HEK293 (cell line): ENCODE measurements at regions not wholly inside any gene's neighbourhood (a gene's known extent, or its start where the extent isn't known, plus 50 kb on each side); places are given as distances from the start of the nearest gene placed in this dataset.

Experiments used
- CTCF ChIA-PET: fragments of 350-600 bp; formaldehyde crosslinking; extraction: SDS; loops from one replicate; lab custom pipeline; 2021; ENCODE audit warnings: antibody characterized with exemption; lab: Yijun Ruan, JAX
- POLR2A ChIA-PET: fragments of 300-600 bp; formaldehyde crosslinking; extraction: SDS; loops from one replicate; lab custom pipeline; 2020; ENCODE audit warnings: antibody characterized with exemption, inconsistent platforms; lab: Yijun Ruan, JAX
- H3K27ac ChIP-seq: fragments of 200-500 bp; sonication (Bioruptor generic); 2 replicates; pipeline ENCODE4 v1.5.1; 2014; ENCODE audit warnings: low read depth, low read length, control low read depth, inconsistent platforms; ENCODE audit errors: extremely low read depth
- H3K36me3 ChIP-seq, 2 experiments: fragments of 200-500 bp in 1 of 2; sonication (Bioruptor generic) in 1 of 2; 1 replicate in 1 of 2; 2 replicates in 1 of 2; pipeline ENCODE4 v1.5.1; 2014 to 2017; ENCODE audit warnings: inconsistent platforms in 2 of 2, low read length in 2 of 2; ENCODE audit not compliant: control insufficient read depth in 2 of 2, insufficient read depth in 1 of 2
- H3K4me1 ChIP-seq: fragments of 200-500 bp; sonication (Bioruptor generic); 2 replicates; pipeline ENCODE4 v1.5.1; 2014; ENCODE audit warnings: mild to moderate bottlenecking, low read length, inconsistent platforms; ENCODE audit not compliant: control insufficient read depth, insufficient read depth
- H3K4me3 ChIP-seq: 2 replicates; pipeline ENCODE4 v1.5.1; 2011; ENCODE audit warnings: low read depth, mild to moderate bottlenecking, control low read depth, low read length, moderate library complexity
- H3K9me3 ChIP-seq: fragments of 200-500 bp; sonication (Bioruptor generic); 2 replicates; pipeline ENCODE4 v1.5.1; 2014; ENCODE audit warnings: low read depth, low read length, inconsistent platforms; ENCODE audit not compliant: control insufficient read depth, insufficient read depth
- BCL11B ChIP-seq: fragments of 450-650 bp; formaldehyde crosslinking; IDR thresholded peaks from 2 replicates; pipeline ENCODE4 v1.5.1; 2016; ENCODE audit warnings: low read depth, missing biosample characterization, missing genetic modification characterization
- GFI1B ChIP-seq: fragments of 450-650 bp; formaldehyde crosslinking; IDR thresholded peaks from 2 replicates; pipeline ENCODE4 v1.5.1; 2016; ENCODE audit warnings: missing biosample characterization, missing genetic modification characterization
- GLI2 ChIP-seq: fragments of 450-650 bp; formaldehyde crosslinking; IDR thresholded peaks from 2 replicates; pipeline ENCODE4; 2017; ENCODE audit warnings: missing biosample characterization, missing genetic modification characterization, low read depth, borderline replicate concordance
- KLF10 ChIP-seq: fragments of 450-650 bp; IDR thresholded peaks from 2 replicates; pipeline ENCODE4 v1.5.1; 2018; ENCODE audit warnings: missing biosample characterization, mild to moderate bottlenecking, missing genetic modification characterization
- PRDM1 ChIP-seq: fragments of 450-650 bp; formaldehyde crosslinking; IDR thresholded peaks from 2 replicates; pipeline ENCODE4; 2016; ENCODE audit warnings: missing biosample characterization, missing genetic modification characterization
- SP2 ChIP-seq: fragments of 450-650 bp; formaldehyde crosslinking; IDR thresholded peaks from 2 replicates; pipeline ENCODE4 v1.5.1; 2016; ENCODE audit warnings: missing biosample characterization, missing genetic modification characterization
- SP7 ChIP-seq: fragments of 450-650 bp; formaldehyde crosslinking; IDR thresholded peaks from 2 replicates; pipeline ENCODE4 v1.5.1; 2016; ENCODE audit warnings: missing biosample characterization, missing genetic modification characterization
- ZBTB7A ChIP-seq: fragments of 450-650 bp; formaldehyde crosslinking; IDR thresholded peaks from 2 replicates; pipeline ENCODE4 v1.5.1; 2016; ENCODE audit warnings: low read depth, missing biosample characterization, missing genetic modification characterization
- ZFP69B ChIP-seq: fragments of 450-650 bp; formaldehyde crosslinking; IDR thresholded peaks from 2 replicates; pipeline ENCODE4 v1.5.1; 2016; ENCODE audit warnings: missing biosample characterization, missing genetic modification characterization
- ZNF133 ChIP-seq: fragments of 450-650 bp; formaldehyde crosslinking; IDR thresholded peaks from 2 replicates; pipeline ENCODE4 v1.5.1; 2016; ENCODE audit warnings: missing biosample characterization, missing genetic modification characterization
- ZNF140 ChIP-seq: fragments of 450-650 bp; formaldehyde crosslinking; IDR thresholded peaks from 2 replicates; pipeline ENCODE4 v1.5.1; 2016; ENCODE audit warnings: missing biosample characterization, missing genetic modification characterization
- ZNF175 ChIP-seq: fragments of 450-650 bp; formaldehyde crosslinking; IDR thresholded peaks from 2 replicates; pipeline ENCODE4 v1.5.1; 2016; ENCODE audit warnings: missing biosample characterization, missing genetic modification characterization
- ZNF2 ChIP-seq: fragments of 450-650 bp; formaldehyde crosslinking; IDR thresholded peaks from 2 replicates; pipeline ENCODE4 v1.5.1; 2016; ENCODE audit warnings: missing biosample characterization, missing genetic modification characterization
- ZNF311 ChIP-seq: fragments of 450-650 bp; formaldehyde crosslinking; IDR thresholded peaks from 2 replicates; pipeline ENCODE4 v1.5.1; 2017; ENCODE audit warnings: missing biosample characterization, missing genetic modification characterization, borderline replicate concordance
- ZNF362 ChIP-seq: fragments of 450-650 bp; formaldehyde crosslinking; IDR thresholded peaks from 2 replicates; pipeline ENCODE4 v1.5.1; 2016; ENCODE audit warnings: missing biosample characterization, missing genetic modification characterization
- ZNF394 ChIP-seq: fragments of 450-650 bp; formaldehyde crosslinking; IDR thresholded peaks from 2 replicates; pipeline ENCODE4 v1.5.1; 2016; ENCODE audit warnings: missing biosample characterization, missing genetic modification characterization, mild to moderate bottlenecking, moderate library complexity, borderline replicate concordance
- ZNF416 ChIP-seq: fragments of 450-650 bp; formaldehyde crosslinking; IDR thresholded peaks from 2 replicates; pipeline ENCODE4 v1.5.1; 2016; ENCODE audit warnings: missing biosample characterization, missing genetic modification characterization
- ZNF426 ChIP-seq: fragments of 450-650 bp; formaldehyde crosslinking; IDR thresholded peaks from 2 replicates; pipeline ENCODE4 v1.5.1; 2017; ENCODE audit warnings: missing biosample characterization, missing genetic modification characterization, mild to moderate bottlenecking, inconsistent platforms, moderate library complexity
- ZNF449 ChIP-seq: fragments of 450-650 bp; formaldehyde crosslinking; IDR thresholded peaks from 2 replicates; pipeline ENCODE4 v1.5.1; 2017; ENCODE audit warnings: missing biosample characterization, mild to moderate bottlenecking, missing genetic modification characterization, moderate library complexity
- ZNF510 ChIP-seq: fragments of 450-650 bp; formaldehyde crosslinking; IDR thresholded peaks from 2 replicates; pipeline ENCODE4 v1.5.1; 2018; ENCODE audit warnings: mild to moderate bottlenecking, missing genetic modification characterization, missing biosample characterization; ENCODE audit not compliant: insufficient replicate concordance
- ZNF600 ChIP-seq: fragments of 450-650 bp; formaldehyde crosslinking; IDR thresholded peaks from 2 replicates; pipeline ENCODE4 v1.5.1; 2016; ENCODE audit warnings: missing biosample characterization, missing genetic modification characterization
- ZNF660 ChIP-seq: fragments of 450-650 bp; IDR thresholded peaks from 2 replicates; pipeline ENCODE4 v1.5.1; 2018; ENCODE audit warnings: missing biosample characterization, mild to moderate bottlenecking, missing genetic modification characterization
- ZNF776 ChIP-seq: fragments of 450-650 bp; formaldehyde crosslinking; IDR thresholded peaks from 2 replicates; pipeline ENCODE4 v1.5.0; 2017; ENCODE audit warnings: missing biosample characterization, missing genetic modification characterization, borderline replicate concordance
- TF ChIP-seq, protein P1 (sequence below): fragments of 450-650 bp; formaldehyde crosslinking; conservative IDR thresholded peaks from 2 replicates; pipeline ENCODE4 v1.5.1; 2016; ENCODE audit warnings: low read depth, missing biosample characterization, missing genetic modification characterization
- TF ChIP-seq, protein P2 (sequence below): fragments of 450-650 bp; formaldehyde crosslinking; IDR thresholded peaks from 2 replicates; pipeline ENCODE4 v1.5.1; 2016; ENCODE audit warnings: missing biosample characterization, missing genetic modification characterization
- TF ChIP-seq, protein P3 (sequence below): fragments of 450-650 bp; formaldehyde crosslinking; IDR thresholded peaks from 2 replicates; pipeline ENCODE4 v1.5.1; 2016; ENCODE audit warnings: missing biosample characterization, missing genetic modification characterization
- TF ChIP-seq, protein P4 (sequence below): fragments of 450-650 bp; formaldehyde crosslinking; IDR thresholded peaks from 2 replicates; pipeline ENCODE4 v1.5.1; 2016; ENCODE audit warnings: missing biosample characterization, missing genetic modification characterization

- POLR2A ChIA-PET = no interaction called here
These were observed 520.0 kb upstream of the HS3ST5 start for GRCh38 chr6:114862819-114863218.

DNA sequence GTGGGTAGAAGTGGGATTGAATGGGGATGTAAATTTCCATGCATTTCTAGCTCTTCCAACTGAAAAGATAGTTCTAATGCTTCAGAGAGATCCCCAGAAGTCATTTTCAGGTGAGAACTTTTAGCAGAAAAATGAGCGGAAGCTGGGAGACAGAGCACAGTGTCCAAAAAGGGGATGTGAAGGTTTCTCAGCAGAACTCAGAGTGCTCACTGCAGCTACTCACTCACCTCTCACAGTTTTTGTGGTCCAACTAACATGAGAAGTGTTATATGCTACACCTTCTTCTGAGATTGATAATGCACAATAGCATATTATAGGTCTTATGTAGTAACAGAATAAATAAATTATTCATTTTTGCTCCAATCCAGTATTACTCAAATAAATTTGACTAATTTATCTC lies 519.2 kb upstream of the HS3ST5 start:
- H3K9me3 ChIP-seq = no peaks in the 10 kb centered on the region
- H3K4me3 ChIP-seq = no peak overlapping the region
- no peaks in the 10 kb centered on the region for H3K36me3 ChIP-seq
- H3K4me1 ChIP-seq = no peaks in the 10 kb centered on the region
- no peak overlapping the region for H3K27ac ChIP-seq
- ChIA-PET POLR2A (no interaction called here), CTCF (no interaction called here)
- TF ChIP-seq ZNF133 (tag by site-specific recombination) (no peak), SP2 (no peak), ZNF362 (tag by site-specific recombination) (no peak), ZNF140 (no peak), KLF10 (tag by site-specific recombination) (no peak), ZBTB7A (tag by site-specific recombination) (no peak), GLI2 (tag by site-specific recombination) (no peak), GFI1B (tag by site-specific recombination) (no peak), ZFP69B (tag by site-specific recombination) (no peak), ZNF2 (no peak), SP7 (tag by site-specific recombination) (no peak), ZNF416 (no peak)
- TF ChIP-seq, protein P1, sequence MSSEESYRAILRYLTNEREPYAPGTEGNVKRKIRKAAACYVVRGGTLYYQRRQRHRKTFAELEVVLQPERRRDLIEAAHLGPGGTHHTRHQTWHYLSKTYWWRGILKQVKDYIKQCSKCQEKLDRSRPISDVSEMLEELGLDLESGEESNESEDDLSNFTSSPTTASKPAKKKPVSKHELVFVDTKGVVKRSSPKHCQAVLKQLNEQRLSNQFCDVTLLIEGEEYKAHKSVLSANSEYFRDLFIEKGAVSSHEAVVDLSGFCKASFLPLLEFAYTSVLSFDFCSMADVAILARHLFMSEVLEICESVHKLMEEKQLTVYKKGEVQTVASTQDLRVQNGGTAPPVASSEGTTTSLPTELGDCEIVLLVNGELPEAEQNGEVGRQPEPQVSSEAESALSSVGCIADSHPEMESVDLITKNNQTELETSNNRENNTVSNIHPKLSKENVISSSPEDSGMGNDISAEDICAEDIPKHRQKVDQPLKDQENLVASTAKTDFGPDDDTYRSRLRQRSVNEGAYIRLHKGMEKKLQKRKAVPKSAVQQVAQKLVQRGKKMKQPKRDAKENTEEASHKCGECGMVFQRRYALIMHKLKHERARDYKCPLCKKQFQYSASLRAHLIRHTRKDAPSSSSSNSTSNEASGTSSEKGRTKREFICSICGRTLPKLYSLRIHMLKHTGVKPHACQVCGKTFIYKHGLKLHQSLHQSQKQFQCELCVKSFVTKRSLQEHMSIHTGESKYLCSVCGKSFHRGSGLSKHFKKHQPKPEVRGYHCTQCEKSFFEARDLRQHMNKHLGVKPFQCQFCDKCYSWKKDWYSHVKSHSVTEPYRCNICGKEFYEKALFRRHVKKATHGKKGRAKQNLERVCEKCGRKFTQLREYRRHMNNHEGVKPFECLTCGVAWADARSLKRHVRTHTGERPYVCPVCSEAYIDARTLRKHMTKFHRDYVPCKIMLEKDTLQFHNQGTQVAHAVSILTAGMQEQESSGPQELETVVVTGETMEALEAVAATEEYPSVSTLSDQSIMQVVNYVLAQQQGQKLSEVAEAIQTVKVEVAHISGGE (tag by site-specific recombination) = no peak

More at GRCh38 chr6:114862819-114863218, 520.0 kb upstream of the HS3ST5 start:
- Histone ChIP-seq H3K4me1 (no peaks in the 10 kb centered on the region), H3K27ac (no peak overlapping the region), H3K36me3 (no peaks in the 10 kb centered on the region)
- CTCF ChIA-PET = no interaction called here
- no peak for TF ChIP-seq ZNF449
- TF ChIP-seq BCL11B (tag by site-specific recombination) = no peak
- TF ChIP-seq, protein P2, sequence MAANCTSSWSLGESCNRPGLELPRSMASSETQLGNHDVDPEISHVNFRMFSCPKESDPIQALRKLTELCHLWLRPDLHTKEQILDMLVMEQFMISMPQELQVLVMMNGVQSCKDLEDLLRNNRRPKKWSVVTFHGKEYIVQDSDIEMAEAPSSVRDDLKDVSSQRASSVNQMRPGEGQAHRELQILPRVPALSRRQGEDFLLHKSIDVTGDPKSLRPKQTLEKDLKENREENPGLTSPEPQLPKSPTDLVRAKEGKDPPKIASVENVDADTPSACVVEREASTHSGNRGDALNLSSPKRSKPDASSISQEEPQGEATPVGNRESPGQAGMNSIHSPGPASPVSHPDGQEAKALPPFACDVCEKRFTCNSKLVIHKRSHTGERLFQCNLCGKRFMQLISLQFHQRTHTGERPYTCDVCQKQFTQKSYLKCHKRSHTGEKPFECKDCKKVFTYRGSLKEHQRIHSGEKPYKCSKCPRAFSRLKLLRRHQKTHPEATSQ = no peak
- no peak for TF ChIP-seq ZNF426
- no peak for TF ChIP-seq ZNF510 (tag by site-specific recombination)
- no peak for TF ChIP-seq ZNF776 (tag by site-specific recombination)
- TF ChIP-seq ZNF600 (tag by site-specific recombination) = no peak
- no peak for TF ChIP-seq ZNF311 (tag by site-specific recombination)
- TF ChIP-seq, protein P3, sequence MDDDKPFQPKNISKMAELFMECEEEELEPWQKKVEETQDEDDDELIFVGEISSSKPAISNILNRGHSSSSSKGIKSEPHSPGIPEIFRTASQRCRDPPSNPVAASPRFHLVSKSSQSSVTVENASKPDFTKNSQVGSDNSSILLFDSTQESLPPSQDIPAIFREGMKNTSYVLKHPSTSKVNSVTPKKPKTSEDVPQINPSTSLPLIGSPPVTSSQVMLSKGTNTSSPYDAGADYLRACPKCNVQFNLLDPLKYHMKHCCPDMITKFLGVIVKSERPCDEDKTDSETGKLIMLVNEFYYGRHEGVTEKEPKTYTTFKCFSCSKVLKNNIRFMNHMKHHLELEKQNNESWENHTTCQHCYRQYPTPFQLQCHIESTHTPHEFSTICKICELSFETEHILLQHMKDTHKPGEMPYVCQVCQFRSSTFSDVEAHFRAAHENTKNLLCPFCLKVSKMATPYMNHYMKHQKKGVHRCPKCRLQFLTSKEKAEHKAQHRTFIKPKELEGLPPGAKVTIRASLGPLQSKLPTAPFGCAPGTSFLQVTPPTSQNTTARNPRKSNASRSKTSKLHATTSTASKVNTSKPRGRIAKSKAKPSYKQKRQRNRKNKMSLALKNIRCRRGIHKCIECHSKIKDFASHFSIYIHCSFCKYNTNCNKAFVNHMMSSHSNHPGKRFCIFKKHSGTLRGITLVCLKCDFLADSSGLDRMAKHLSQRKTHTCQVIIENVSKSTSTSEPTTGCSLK (tag by site-specific recombination) = no peak
- TF ChIP-seq PRDM1 (tag by site-specific recombination) = no peak
- TF ChIP-seq ZNF660 (tag by site-specific recombination) = no peak
- TF ChIP-seq, protein P4, sequence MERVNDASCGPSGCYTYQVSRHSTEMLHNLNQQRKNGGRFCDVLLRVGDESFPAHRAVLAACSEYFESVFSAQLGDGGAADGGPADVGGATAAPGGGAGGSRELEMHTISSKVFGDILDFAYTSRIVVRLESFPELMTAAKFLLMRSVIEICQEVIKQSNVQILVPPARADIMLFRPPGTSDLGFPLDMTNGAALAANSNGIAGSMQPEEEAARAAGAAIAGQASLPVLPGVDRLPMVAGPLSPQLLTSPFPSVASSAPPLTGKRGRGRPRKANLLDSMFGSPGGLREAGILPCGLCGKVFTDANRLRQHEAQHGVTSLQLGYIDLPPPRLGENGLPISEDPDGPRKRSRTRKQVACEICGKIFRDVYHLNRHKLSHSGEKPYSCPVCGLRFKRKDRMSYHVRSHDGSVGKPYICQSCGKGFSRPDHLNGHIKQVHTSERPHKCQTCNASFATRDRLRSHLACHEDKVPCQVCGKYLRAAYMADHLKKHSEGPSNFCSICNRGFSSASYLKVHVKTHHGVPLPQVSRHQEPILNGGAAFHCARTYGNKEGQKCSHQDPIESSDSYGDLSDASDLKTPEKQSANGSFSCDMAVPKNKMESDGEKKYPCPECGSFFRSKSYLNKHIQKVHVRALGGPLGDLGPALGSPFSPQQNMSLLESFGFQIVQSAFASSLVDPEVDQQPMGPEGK (tag by site-specific recombination) = no peak
- no peak for TF ChIP-seq ZNF175 (tag by site-specific recombination)
- no peak for TF ChIP-seq ZNF394 (tag by site-specific recombination)
- TF ChIP-seq KLF10 (tag by site-specific recombination) = no peak
- TF ChIP-seq, all 188 proteins: peak for 0
- H3K4me3 ChIP-seq = no peak overlapping the region
- H3K9me3 ChIP-seq = no peaks in the 10 kb centered on the region
